ENCODE measurements at regions not wholly inside any gene's neighbourhood (a gene's known extent, or its start where the extent isn't known, plus 50 kb on each side); places are given as distances from the start of the nearest gene placed in this dataset.

- TF ChIP-seq CTCF (IDR thresholded peaks at IDR 0.05) = no peak
- no peak for TF ChIP-seq POLR2A (IDR thresholded peaks at IDR 0.05)
Observed at GRCh38 chr11:29389793-29390192, 627.0 kb downstream of the KCNA4 start.

All from thyroid gland (tissue), 4 donors.